Ishikawa (cell line): ENCODE measurements at regions not wholly inside any gene's neighbourhood (a gene's known extent, or its start where the extent isn't known, plus 50 kb on each side); places are given as distances from the start of the nearest gene placed in this dataset.

Experiments
- CEBPB ChIP-seq: IDR thresholded peaks from 2 replicates; pipeline ENCODE4 v1.6.1; 2012
- CREB1 ChIP-seq: IDR thresholded peaks from 2 replicates; pipeline ENCODE4 v1.6.1; 2012; ENCODE audit warnings: low read depth
- EGR1 ChIP-seq: IDR thresholded peaks from 2 replicates; pipeline ENCODE4 v1.6.1; 2012
- EP300 ChIP-seq: IDR thresholded peaks from 2 replicates; pipeline ENCODE4 v1.6.1; 2012; ENCODE audit warnings: borderline replicate concordance
- FOXM1 ChIP-seq: IDR thresholded peaks from 2 replicates; pipeline ENCODE4 v1.6.1; 2012; ENCODE audit warnings: low read depth, borderline replicate concordance
- NFIC ChIP-seq: IDR thresholded peaks from 2 replicates; pipeline ENCODE4 v1.6.1; 2012
- RAD21 ChIP-seq: IDR thresholded peaks from 2 replicates; pipeline ENCODE4 v1.6.1; 2012; ENCODE audit warnings: low read depth
- TAF1 ChIP-seq: IDR thresholded peaks from 2 replicates; pipeline ENCODE4 v1.6.1; 2012; ENCODE audit warnings: low read depth, mild to moderate bottlenecking
- TCF12 ChIP-seq: IDR thresholded peaks from 2 replicates; pipeline ENCODE4 v1.6.1; 2012; ENCODE audit warnings: low read depth
- TEAD4 ChIP-seq: IDR thresholded peaks from 2 replicates; pipeline ENCODE4 v1.6.1; 2012
- YY1 ChIP-seq: IDR thresholded peaks from 2 replicates; pipeline ENCODE4 v1.6.1; 2012; ENCODE audit warnings: low read depth
- ZBTB7A ChIP-seq: IDR thresholded peaks from 2 replicates; pipeline ENCODE4 v1.6.1; 2012; ENCODE audit warnings: low read depth
- TF ChIP-seq, protein P1 (sequence below): IDR thresholded peaks from 2 replicates; pipeline ENCODE4 v1.6.1; 2012
- TF ChIP-seq, protein P2 (sequence below): IDR thresholded peaks from 2 replicates; pipeline ENCODE4 v1.6.1; 2012
- TF ChIP-seq, protein P3 (sequence below): IDR thresholded peaks from 2 replicates; pipeline ENCODE4 v1.6.1; 2012; ENCODE audit warnings: low read depth, mild to moderate bottlenecking

DNA sequence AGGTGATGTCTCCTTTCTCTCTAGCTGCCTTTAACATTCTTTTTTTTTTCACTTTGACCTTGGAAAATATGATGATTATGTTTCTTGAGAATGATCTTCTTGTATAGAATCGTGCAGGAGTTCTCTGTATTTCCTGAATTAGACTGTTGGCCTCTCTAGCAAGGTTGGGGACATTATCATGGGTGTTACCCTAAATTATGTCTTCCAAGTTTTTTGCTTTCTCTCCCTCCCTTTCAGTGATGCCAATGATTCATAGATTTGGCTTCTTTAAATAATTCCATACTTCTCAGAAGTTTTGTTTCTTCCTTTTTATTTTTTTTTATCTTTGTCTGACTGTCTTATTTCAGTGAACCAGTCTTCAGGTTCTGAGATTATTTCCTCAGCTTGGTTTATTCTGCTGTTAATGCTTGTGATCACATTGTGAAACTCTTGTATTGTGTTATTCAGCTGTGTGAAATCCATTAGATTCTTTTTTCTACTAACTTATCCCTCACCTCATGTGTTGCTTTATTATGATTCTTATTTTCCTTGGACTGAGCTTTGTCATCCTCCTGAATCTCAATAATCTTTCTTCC is 268.4 kb upstream of the NRIP1 start:
- TF ChIP-seq CEBPB (no peak), ZBTB7A (no peak), EGR1 (no peak), CREB1 (no peak), TAF1 (no peak), RAD21 (no peak), EP300 (no peak)
- TF ChIP-seq, protein P1, sequence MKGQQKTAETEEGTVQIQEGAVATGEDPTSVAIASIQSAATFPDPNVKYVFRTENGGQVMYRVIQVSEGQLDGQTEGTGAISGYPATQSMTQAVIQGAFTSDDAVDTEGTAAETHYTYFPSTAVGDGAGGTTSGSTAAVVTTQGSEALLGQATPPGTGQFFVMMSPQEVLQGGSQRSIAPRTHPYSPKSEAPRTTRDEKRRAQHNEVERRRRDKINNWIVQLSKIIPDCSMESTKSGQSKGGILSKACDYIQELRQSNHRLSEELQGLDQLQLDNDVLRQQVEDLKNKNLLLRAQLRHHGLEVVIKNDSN: no peak

DNA sequence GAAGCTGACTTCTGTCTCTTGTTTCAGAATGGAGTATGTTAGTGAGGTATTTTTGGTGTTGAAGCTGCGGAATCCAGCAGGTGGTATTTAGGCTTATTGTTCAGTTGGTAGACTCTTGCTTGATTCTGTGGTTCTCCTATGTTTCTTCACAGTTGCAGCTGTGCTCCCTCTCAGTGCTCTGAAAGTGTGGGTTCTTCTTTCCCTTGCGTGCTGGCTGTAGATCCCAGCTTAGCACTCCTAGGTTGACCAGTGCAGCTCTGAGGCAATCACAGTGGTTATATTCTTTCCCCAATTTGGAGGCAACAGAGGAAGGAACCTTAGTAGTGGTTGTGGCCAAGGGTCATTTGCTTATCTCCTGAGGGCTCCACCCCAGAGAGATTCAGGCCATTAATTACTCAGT is 269.2 kb upstream of the NRIP1 start:
- TF ChIP-seq, protein P1: no peak
- TF ChIP-seq RAD21 (no peak), TCF12 (no peak), NFIC (no peak), CEBPB (no peak), FOXM1 (no peak), TAF1 (no peak), CREB1 (no peak), YY1 (no peak), EGR1 (no peak), EP300 (no peak), ZBTB7A (no peak)
- TF ChIP-seq, protein P2, sequence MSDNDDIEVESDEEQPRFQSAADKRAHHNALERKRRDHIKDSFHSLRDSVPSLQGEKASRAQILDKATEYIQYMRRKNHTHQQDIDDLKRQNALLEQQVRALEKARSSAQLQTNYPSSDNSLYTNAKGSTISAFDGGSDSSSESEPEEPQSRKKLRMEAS: no peak
- TF ChIP-seq, protein P3, sequence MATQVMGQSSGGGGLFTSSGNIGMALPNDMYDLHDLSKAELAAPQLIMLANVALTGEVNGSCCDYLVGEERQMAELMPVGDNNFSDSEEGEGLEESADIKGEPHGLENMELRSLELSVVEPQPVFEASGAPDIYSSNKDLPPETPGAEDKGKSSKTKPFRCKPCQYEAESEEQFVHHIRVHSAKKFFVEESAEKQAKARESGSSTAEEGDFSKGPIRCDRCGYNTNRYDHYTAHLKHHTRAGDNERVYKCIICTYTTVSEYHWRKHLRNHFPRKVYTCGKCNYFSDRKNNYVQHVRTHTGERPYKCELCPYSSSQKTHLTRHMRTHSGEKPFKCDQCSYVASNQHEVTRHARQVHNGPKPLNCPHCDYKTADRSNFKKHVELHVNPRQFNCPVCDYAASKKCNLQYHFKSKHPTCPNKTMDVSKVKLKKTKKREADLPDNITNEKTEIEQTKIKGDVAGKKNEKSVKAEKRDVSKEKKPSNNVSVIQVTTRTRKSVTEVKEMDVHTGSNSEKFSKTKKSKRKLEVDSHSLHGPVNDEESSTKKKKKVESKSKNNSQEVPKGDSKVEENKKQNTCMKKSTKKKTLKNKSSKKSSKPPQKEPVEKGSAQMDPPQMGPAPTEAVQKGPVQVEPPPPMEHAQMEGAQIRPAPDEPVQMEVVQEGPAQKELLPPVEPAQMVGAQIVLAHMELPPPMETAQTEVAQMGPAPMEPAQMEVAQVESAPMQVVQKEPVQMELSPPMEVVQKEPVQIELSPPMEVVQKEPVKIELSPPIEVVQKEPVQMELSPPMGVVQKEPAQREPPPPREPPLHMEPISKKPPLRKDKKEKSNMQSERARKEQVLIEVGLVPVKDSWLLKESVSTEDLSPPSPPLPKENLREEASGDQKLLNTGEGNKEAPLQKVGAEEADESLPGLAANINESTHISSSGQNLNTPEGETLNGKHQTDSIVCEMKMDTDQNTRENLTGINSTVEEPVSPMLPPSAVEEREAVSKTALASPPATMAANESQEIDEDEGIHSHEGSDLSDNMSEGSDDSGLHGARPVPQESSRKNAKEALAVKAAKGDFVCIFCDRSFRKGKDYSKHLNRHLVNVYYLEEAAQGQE: no peak

DNA sequence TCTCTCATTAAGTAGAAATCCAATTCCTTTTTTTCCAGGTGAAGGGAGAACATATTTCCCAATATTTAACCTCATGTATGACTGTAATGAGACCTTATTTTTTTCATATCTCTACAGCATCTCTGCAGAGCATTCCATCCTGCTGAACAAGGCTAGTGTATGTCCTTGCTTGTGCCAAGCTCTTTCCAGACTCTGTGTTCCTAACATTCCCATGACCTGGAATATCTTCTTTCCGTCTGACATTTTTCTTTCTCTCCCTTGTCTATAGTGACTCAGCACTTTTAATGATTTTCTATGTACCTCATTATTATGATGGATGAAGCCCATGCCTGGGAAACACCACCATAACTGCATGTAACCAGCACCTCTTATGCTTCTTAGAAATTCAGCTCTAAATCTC is 278.3 kb upstream of the NRIP1 start:
- TF ChIP-seq NFIC: no peak
- no peak for TF ChIP-seq ZBTB7A
- TF ChIP-seq YY1: no peak
- TF ChIP-seq CEBPB: no peak
- no peak for TF ChIP-seq RAD21
- TF ChIP-seq EGR1: no peak
- TF ChIP-seq TEAD4: no peak
- TF ChIP-seq TCF12: no peak
- no peak for TF ChIP-seq TAF1
- TF ChIP-seq EP300: no peak
- TF ChIP-seq, protein P3: no peak
- TF ChIP-seq, protein P2: no peak
- TF ChIP-seq FOXM1: no peak
- TF ChIP-seq CREB1: no peak
- TF ChIP-seq, protein P1: no peak

DNA sequence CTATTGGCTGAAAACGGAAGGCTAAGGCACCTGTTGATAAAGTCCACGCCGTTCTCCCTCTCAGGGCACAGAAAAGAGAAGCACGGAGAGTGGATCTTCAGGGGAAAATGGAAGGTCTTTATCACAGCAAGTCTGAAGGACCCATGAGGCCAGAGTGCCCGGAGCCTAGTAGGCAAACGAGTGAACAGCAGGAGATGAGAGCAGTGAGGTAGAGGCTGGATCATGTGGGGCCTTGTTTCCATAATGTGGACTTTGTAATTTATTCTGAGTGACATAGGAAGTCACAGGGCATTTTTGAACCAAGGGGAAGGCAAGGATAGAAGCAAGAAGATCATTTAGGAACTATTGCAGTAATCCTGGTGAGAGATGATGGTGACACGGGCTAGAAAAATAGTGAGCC is 287.2 kb upstream of the NRIP1 start:
- TF ChIP-seq NFIC: no peak
- TF ChIP-seq TEAD4: no peak
- no peak for TF ChIP-seq CEBPB
- TF ChIP-seq, protein P1: no peak
- TF ChIP-seq RAD21: no peak
- TF ChIP-seq ZBTB7A: no peak
- no peak for TF ChIP-seq TAF1
- TF ChIP-seq FOXM1: no peak
- no peak for TF ChIP-seq EGR1
- TF ChIP-seq, protein P3: no peak
- TF ChIP-seq, protein P2: no peak
